Neural progenitor cell (in vitro differentiated cells): ENCODE measurements at regions not wholly inside any gene's neighbourhood (a gene's known extent, or its start where the extent isn't known, plus 50 kb on each side); places are given as distances from the start of the nearest gene placed in this dataset.

Source experiments
- DNase-seq: peaks from one replicate; pipeline ENCODE4 v3.0.0-alpha.2; 2016; ENCODE audit warnings: low spot score
- H2AFZ ChIP-seq: fragments of 200-600 bp; sonication (generic); replicated peaks from 2 replicates; pipeline ENCODE4 v1.6.1; 2016; ENCODE audit warnings: antibody characterized with exemption
- H3F3A ChIP-seq: fragments of 200-600 bp; sonication (generic); 2 replicates; pipeline ENCODE4 v1.6.1; 2016; ENCODE audit warnings: antibody characterized with exemption, low read depth
- H3K27ac ChIP-seq: fragments of 200-600 bp; sonication (generic); 2 replicates; pipeline ENCODE4 v1.5.1; 2016; ENCODE audit warnings: mild to moderate bottlenecking
- H3K27me3 ChIP-seq: fragments of 200-600 bp; sonication (generic); 2 replicates; pipeline ENCODE4 v1.6.1; 2016; ENCODE audit warnings: mild to moderate bottlenecking, moderate library complexity
- H3K36me3 ChIP-seq: fragments of 200-600 bp; sonication (generic); 2 replicates; pipeline ENCODE4 v1.5.1; 2016
- H3K4me1 ChIP-seq: fragments of 200-600 bp; sonication (generic); 2 replicates; pipeline ENCODE4 v1.6.1; 2016; ENCODE audit warnings: mixed run types
- H3K4me2 ChIP-seq: fragments of 200-600 bp; sonication (generic); 2 replicates; pipeline ENCODE4 v1.6.1; 2016
- H3K4me3 ChIP-seq: fragments of 200-600 bp; sonication (generic); 2 replicates; pipeline ENCODE4 v1.5.1; 2016
- H3K79me2 ChIP-seq: fragments of 200-600 bp; sonication (generic); 2 replicates; pipeline ENCODE4 v1.6.1; 2016; ENCODE audit warnings: low read depth
- H3K9ac ChIP-seq: fragments of 200-600 bp; sonication (generic); 2 replicates; pipeline ENCODE4 v1.6.1; 2016
- H3K9me3 ChIP-seq: fragments of 200-600 bp; sonication (generic); 2 replicates; pipeline ENCODE4 v1.5.1; 2016; ENCODE audit warnings: low read depth
- H4K20me1 ChIP-seq: fragments of 200-600 bp; sonication (generic); 2 replicates; pipeline ENCODE4 v1.6.1; 2016; ENCODE audit warnings: low read depth
- H3K27ac Mint-ChIP-seq: 3 replicates; pipeline ENCODE4 v1.8.0; 2021; ENCODE audit warnings: mixed read lengths
- H3K27me3 Mint-ChIP-seq: 2 replicates; pipeline ENCODE4 v1.8.0; 2022; ENCODE audit warnings: low read depth, mild to moderate bottlenecking, inconsistent platforms, moderate library complexity, mixed read lengths; ENCODE audit not compliant: insufficient read depth
- H3K36me3 Mint-ChIP-seq: 3 replicates; pipeline ENCODE4 v1.8.0; 2021; ENCODE audit warnings: mixed read lengths
- H3K4me1 Mint-ChIP-seq: 3 replicates; pipeline ENCODE4 v1.8.0; 2021; ENCODE audit warnings: mixed read lengths
- H3K4me3 Mint-ChIP-seq: 3 replicates; pipeline ENCODE4 v1.8.0; 2021; ENCODE audit warnings: mild to moderate bottlenecking, moderate library complexity, mixed read lengths
- H3K9me3 Mint-ChIP-seq: 3 replicates; pipeline ENCODE4 v1.8.0; 2020; ENCODE audit warnings: mixed read lengths
- CTCF ChIP-seq: fragments of 200-600 bp; sonication (generic); IDR thresholded peaks from 2 replicates; pipeline ENCODE4 v1.5.1; 2017; ENCODE audit warnings: antibody characterized with exemption, mild to moderate bottlenecking
- EZH2 ChIP-seq: fragments of 200-600 bp; sonication (generic); IDR thresholded peaks from 2 replicates; pipeline ENCODE4 v1.6.1; 2017; ENCODE audit warnings: antibody characterized with exemption, mild to moderate bottlenecking, moderate library complexity
- EZH2phosphoT487 ChIP-seq: fragments of 200-600 bp; sonication (generic); IDR thresholded peaks from 2 replicates; pipeline ENCODE4 v1.6.1; 2017; ENCODE audit warnings: antibody characterized with exemption

DNA sequence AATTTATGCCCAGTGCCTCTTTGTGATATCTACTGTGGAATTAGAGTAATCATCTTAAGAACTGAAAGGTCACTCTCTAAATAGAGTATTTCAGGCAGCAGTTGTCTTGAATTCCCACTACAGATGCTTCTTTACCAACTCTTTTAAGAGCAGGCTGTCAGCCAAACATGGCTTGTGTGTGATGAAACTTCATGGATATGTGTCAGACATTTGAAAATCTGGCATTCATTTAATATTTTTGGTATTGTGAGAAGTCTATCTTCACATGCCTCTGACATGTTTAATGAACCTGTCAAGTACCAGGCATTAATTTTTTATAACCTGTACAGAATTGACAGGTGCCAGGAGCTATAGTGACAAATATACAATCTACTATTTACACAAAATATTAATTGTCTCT, 318.6 kb downstream of the CDH9 start:
- H3K27ac ChIP-seq, result no peak overlapping the region
- no peak overlapping the region for H3K4me2 ChIP-seq
- no peak for DNase-seq
- TF ChIP-seq EZH2phosphoT487 (no peak), EZH2 (no peak), CTCF (no peak)
- no peaks in the 10 kb centered on the region for H4K20me1 ChIP-seq
- no peak overlapping the region for H3K9ac ChIP-seq
- H3F3A ChIP-seq, result no peaks in the 10 kb centered on the region
- Mint-ChIP-seq H3K9me3 (peaks cover 1% of the 10 kb centered on the region), H3K27me3 (no peaks in the 10 kb centered on the region), H3K27ac (no peak overlapping the region), H3K4me1 (no peaks in the 10 kb centered on the region), H3K4me3 (no peak overlapping the region), H3K36me3 (no peaks in the 10 kb centered on the region)
- no peak overlapping the region for H3K4me3 ChIP-seq
- H3K36me3 ChIP-seq, result no peaks in the 10 kb centered on the region
- H2AFZ ChIP-seq, result no peak overlapping the region
- H3K27me3 ChIP-seq, result no peaks in the 10 kb centered on the region
- no peaks in the 10 kb centered on the region for H3K79me2 ChIP-seq
- peaks cover 5% of the 10 kb centered on the region for H3K4me1 ChIP-seq
- no peaks in the 10 kb centered on the region for H3K9me3 ChIP-seq

GRCh38 chr5:26700759-26701384, 337.5 kb downstream of the CDH9 start:
- Histone ChIP-seq H3K9ac (no peak overlapping the region), H3K4me2 (no peak overlapping the region), H3K4me3 (no peak overlapping the region), H2AFZ (no peak overlapping the region), H3K36me3 (no peaks in the 10 kb centered on the region), H4K20me1 (no peaks in the 10 kb centered on the region), H3F3A (no peaks in the 10 kb centered on the region), H3K9me3 (no peaks in the 10 kb centered on the region), H3K27me3 (no peaks in the 10 kb centered on the region), H3K4me1 (no peaks in the 10 kb centered on the region), H3K27ac (no peak overlapping the region), H3K79me2 (no peaks in the 10 kb centered on the region)
- DNase-seq, result peak; percentile 63
- peak; percentile 89 for TF ChIP-seq CTCF
- no peak for TF ChIP-seq EZH2
- no peak for TF ChIP-seq EZH2phosphoT487
- H3K9me3 Mint-ChIP-seq, result peaks cover 2% of the 10 kb centered on the region
- H3K27me3 Mint-ChIP-seq, result no peaks in the 10 kb centered on the region
- H3K4me3 Mint-ChIP-seq, result no peak overlapping the region
- no peaks in the 10 kb centered on the region for H3K36me3 Mint-ChIP-seq
- no peak overlapping the region for H3K27ac Mint-ChIP-seq
- H3K4me1 Mint-ChIP-seq, result no peaks in the 10 kb centered on the region

- no peak overlapping the region for H3K27ac Mint-ChIP-seq
- Histone ChIP-seq H2AFZ (no peak overlapping the region), H3K4me3 (no peak overlapping the region), H4K20me1 (no peaks in the 10 kb centered on the region), H3K36me3 (no peaks in the 10 kb centered on the region), H3K27ac (no peak overlapping the region), H3K9ac (no peak overlapping the region), H3K9me3 (no peaks in the 10 kb centered on the region), H3K27me3 (no peaks in the 10 kb centered on the region), H3F3A (no peaks in the 10 kb centered on the region), H3K4me2 (no peak overlapping the region), H3K79me2 (no peaks in the 10 kb centered on the region), H3K4me1 (no peaks in the 10 kb centered on the region)
- H3K36me3 Mint-ChIP-seq, result no peaks in the 10 kb centered on the region
- H3K9me3 Mint-ChIP-seq, result peaks cover under 1% of the 10 kb centered on the region
- peaks cover 7% of the 10 kb centered on the region for H3K4me1 Mint-ChIP-seq
- no peak for DNase-seq
- no peaks in the 10 kb centered on the region for H3K27me3 Mint-ChIP-seq
- TF ChIP-seq EZH2 (no peak), EZH2phosphoT487 (no peak), CTCF (no peak)
- H3K4me3 Mint-ChIP-seq, result no peak overlapping the region
These were observed 345.4 kb downstream of the CDH9 start for GRCh38 chr5:26692952-26693351.
